ENCODE measurements at regions not wholly inside any gene's neighbourhood (a gene's known extent, or its start where the extent isn't known, plus 50 kb on each side); places are given as distances from the start of the nearest gene placed in this dataset.

DNA sequence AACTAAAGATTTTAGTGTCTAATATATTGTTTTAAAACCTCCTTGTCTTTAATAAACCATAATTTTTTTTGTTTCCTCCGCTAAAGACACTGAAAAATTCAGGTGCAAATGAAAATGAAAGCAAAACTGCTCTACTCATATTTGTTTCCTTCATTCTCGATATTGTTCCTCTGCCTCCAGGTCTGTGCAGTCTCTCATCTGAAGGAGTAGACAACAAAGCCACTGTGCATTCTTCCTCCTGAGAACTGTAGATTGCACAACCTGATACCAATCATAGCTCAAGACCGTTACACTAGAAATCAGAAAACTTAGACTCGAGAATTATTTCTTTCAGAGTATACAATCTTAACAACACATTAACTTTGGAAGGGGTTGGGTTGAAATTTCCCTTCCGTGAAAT is 373.1 kb upstream of the CXADR start:
- WGBS, 2 experiments = 96 to 98% methylated on average over 3 to 5 of the region's 5 CpGs
- H3K27ac ChIP-seq (ENCODE audit: insufficient read depth, low read depth, low read length, poor library complexity, severe bottlenecking) = no peak overlapping the region
- H3K4me1 ChIP-seq (ENCODE audit: control insufficient read depth, insufficient read depth, low read length) = no peaks in the 10 kb centered on the region
- H3K9me3 ChIP-seq (ENCODE audit: control insufficient read depth, low read length) = no peaks in the 10 kb centered on the region
- no peaks in the 10 kb centered on the region for H3K36me3 ChIP-seq (ENCODE audit: control insufficient read depth, insufficient read depth, low read length)
- H3K27me3 ChIP-seq (ENCODE audit: control insufficient read depth, insufficient read depth, low read length, poor library complexity, severe bottlenecking) = no peaks in the 10 kb centered on the region
- no peak overlapping the region for H3K4me3 ChIP-seq (ENCODE audit: insufficient read depth, low read depth, low read length)

GRCh38 chr21:17146426-17146825 is 366.4 kb upstream of the CXADR start:
- Histone ChIP-seq H3K9me3 (ENCODE audit: control insufficient read depth, low read length) (no peaks in the 10 kb centered on the region), H3K4me1 (ENCODE audit: control insufficient read depth, insufficient read depth, low read length) (no peaks in the 10 kb centered on the region), H3K36me3 (ENCODE audit: control insufficient read depth, insufficient read depth, low read length) (no peaks in the 10 kb centered on the region), H3K4me3 (ENCODE audit: insufficient read depth, low read depth, low read length) (no peak overlapping the region), H3K27me3 (ENCODE audit: control insufficient read depth, insufficient read depth, low read length, poor library complexity, severe bottlenecking) (no peaks in the 10 kb centered on the region), H3K27ac (ENCODE audit: insufficient read depth, low read depth, low read length, poor library complexity, severe bottlenecking) (no peak overlapping the region)
- 68 to 88% methylated on average over 5 of the region's 5 CpGs for WGBS, 2 experiments

DNA sequence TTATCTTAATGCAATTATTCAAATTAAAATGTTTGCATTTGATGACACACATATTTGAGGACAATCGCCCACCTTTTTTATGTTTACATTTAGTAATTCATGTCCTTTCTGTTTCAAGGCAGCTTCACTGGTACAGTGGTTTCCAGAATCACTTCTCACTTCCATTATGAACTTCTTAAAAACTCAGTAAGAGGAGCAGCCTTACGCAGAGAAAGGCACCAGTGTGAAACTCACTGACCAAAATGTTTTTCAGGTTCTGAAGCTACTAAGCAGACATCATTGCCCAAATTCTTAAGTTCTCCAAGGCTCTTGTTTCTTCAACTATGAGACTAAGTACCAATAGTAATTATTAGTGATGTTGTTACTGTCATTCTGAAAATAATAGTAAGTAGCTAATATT is 353.1 kb upstream of the CXADR start:
- Histone ChIP-seq H3K27ac (ENCODE audit: insufficient read depth, low read depth, low read length, poor library complexity, severe bottlenecking) (no peak overlapping the region), H3K4me1 (ENCODE audit: control insufficient read depth, insufficient read depth, low read length) (no peaks in the 10 kb centered on the region), H3K27me3 (ENCODE audit: control insufficient read depth, insufficient read depth, low read length, poor library complexity, severe bottlenecking) (no peaks in the 10 kb centered on the region), H3K36me3 (ENCODE audit: control insufficient read depth, insufficient read depth, low read length) (no peaks in the 10 kb centered on the region), H3K4me3 (ENCODE audit: insufficient read depth, low read depth, low read length) (no peak overlapping the region), H3K9me3 (ENCODE audit: control insufficient read depth, low read length) (no peaks in the 10 kb centered on the region)
- 94 to 96% methylated on average over 2 of the region's 2 CpGs for WGBS, 2 experiments

DNA sequence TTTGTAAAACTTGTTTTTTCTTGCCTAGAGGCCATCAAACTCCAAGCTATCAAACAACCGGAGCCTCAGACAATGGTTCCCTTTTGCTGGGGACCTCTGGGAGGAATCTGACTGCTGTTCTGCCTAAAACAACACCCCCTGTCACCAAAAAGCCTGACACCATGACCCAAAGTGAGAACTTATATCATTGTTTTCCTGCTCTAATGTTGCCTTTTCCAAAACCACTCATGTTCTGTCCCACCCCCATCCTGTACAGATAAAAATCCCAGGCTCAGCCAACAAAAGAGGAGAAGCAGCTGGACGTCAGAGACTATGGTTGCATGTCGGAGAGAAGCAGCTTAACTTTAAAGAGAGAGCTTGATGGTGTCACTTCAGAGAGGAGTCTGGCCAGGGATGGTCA is 327.2 kb upstream of the CXADR start:
- Histone ChIP-seq H3K4me3 (ENCODE audit: insufficient read depth, low read depth, low read length) (no peak overlapping the region), H3K4me1 (ENCODE audit: control insufficient read depth, insufficient read depth, low read length) (no peaks in the 10 kb centered on the region), H3K36me3 (ENCODE audit: control insufficient read depth, insufficient read depth, low read length) (no peaks in the 10 kb centered on the region), H3K27me3 (ENCODE audit: control insufficient read depth, insufficient read depth, low read length, poor library complexity, severe bottlenecking) (no peaks in the 10 kb centered on the region), H3K27ac (ENCODE audit: insufficient read depth, low read depth, low read length, poor library complexity, severe bottlenecking) (no peak overlapping the region), H3K9me3 (ENCODE audit: control insufficient read depth, low read length) (no peaks in the 10 kb centered on the region)
- 85 to 92% methylated on average over 2 to 3 of the region's 3 CpGs for WGBS, 2 experiments

DNA sequence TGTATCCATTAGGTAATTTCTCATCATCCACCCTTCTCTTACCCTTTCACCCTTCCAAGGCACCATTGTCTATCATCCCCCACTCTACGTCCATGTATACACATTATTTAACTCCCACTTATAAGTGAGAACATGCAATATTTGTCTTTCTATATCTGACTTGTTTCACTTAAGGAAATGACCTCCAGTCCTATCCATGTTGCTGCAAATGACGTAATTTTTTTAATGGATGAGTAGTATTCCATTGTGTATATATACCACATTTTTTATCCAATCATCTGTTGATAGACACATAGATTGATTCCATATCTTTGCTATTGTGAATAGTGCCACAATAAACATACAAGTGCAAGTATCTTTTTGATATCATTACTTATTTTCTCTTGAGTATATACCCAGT is 322.9 kb upstream of the CXADR start:
- Histone ChIP-seq H3K4me3 (ENCODE audit: insufficient read depth, low read depth, low read length) (no peak overlapping the region), H3K27me3 (ENCODE audit: control insufficient read depth, insufficient read depth, low read length, poor library complexity, severe bottlenecking) (no peaks in the 10 kb centered on the region), H3K36me3 (ENCODE audit: control insufficient read depth, insufficient read depth, low read length) (no peaks in the 10 kb centered on the region), H3K9me3 (ENCODE audit: control insufficient read depth, low read length) (no peaks in the 10 kb centered on the region), H3K27ac (ENCODE audit: insufficient read depth, low read depth, low read length, poor library complexity, severe bottlenecking) (no peak overlapping the region), H3K4me1 (ENCODE audit: control insufficient read depth, insufficient read depth, low read length) (no peaks in the 10 kb centered on the region)
- WGBS, 2 experiments = 90 to 93% methylated on average over 1 of the region's 2 CpGs

GRCh38 chr21:17191346-17191993 is 321.4 kb upstream of the CXADR start:
- no peak overlapping the region for H3K4me3 ChIP-seq (ENCODE audit: insufficient read depth, low read depth, low read length)
- no peaks in the 10 kb centered on the region for H3K9me3 ChIP-seq (ENCODE audit: control insufficient read depth, low read length)
- no peaks in the 10 kb centered on the region for H3K4me1 ChIP-seq (ENCODE audit: control insufficient read depth, insufficient read depth, low read length)
- no peak overlapping the region for H3K27ac ChIP-seq (ENCODE audit: insufficient read depth, low read depth, low read length, poor library complexity, severe bottlenecking)
- H3K36me3 ChIP-seq (ENCODE audit: control insufficient read depth, insufficient read depth, low read length) = no peaks in the 10 kb centered on the region
- WGBS, 2 experiments = 93 to 94% methylated on average over 1 of the region's 1 CpG
- no peaks in the 10 kb centered on the region for H3K27me3 ChIP-seq (ENCODE audit: control insufficient read depth, insufficient read depth, low read length, poor library complexity, severe bottlenecking)

GRCh38 chr21:17195351-17195750 is 317.5 kb upstream of the CXADR start:
- no peaks in the 10 kb centered on the region for H3K4me1 ChIP-seq (ENCODE audit: control insufficient read depth, insufficient read depth, low read length)
- WGBS, 2 experiments = 69 to 83% methylated on average over 1 of the region's 1 CpG
- no peaks in the 10 kb centered on the region for H3K36me3 ChIP-seq (ENCODE audit: control insufficient read depth, insufficient read depth, low read length)
- no peaks in the 10 kb centered on the region for H3K9me3 ChIP-seq (ENCODE audit: control insufficient read depth, low read length)
- H3K4me3 ChIP-seq (ENCODE audit: insufficient read depth, low read depth, low read length) = no peak overlapping the region
- no peak overlapping the region for H3K27ac ChIP-seq (ENCODE audit: insufficient read depth, low read depth, low read length, poor library complexity, severe bottlenecking)
- no peaks in the 10 kb centered on the region for H3K27me3 ChIP-seq (ENCODE audit: control insufficient read depth, insufficient read depth, low read length, poor library complexity, severe bottlenecking)

DNA sequence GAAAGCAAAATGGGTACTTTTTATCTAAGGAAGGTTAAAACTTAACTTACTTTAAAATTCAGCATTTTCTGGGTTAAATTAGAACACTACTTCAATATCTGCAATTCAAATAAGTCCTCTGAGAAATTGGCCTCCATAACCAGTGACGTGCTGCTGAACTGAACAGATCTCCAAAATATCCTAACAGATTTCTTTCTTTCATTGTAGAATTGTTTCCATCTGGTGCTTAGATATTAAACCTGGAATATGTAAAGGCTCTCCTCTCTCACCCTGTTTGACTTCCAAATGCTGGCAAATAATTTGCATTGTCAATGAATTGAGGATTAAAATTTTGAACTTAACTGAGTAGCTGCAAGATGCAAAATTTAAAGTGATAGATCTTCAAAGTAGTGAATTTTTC is 316.9 kb upstream of the CXADR start:
- WGBS, 2 experiments = 88 to 90% methylated on average over 1 of the region's 1 CpG
- Histone ChIP-seq H3K9me3 (ENCODE audit: control insufficient read depth, low read length) (no peaks in the 10 kb centered on the region), H3K4me1 (ENCODE audit: control insufficient read depth, insufficient read depth, low read length) (no peaks in the 10 kb centered on the region), H3K27ac (ENCODE audit: insufficient read depth, low read depth, low read length, poor library complexity, severe bottlenecking) (no peak overlapping the region), H3K4me3 (ENCODE audit: insufficient read depth, low read depth, low read length) (no peak overlapping the region), H3K36me3 (ENCODE audit: control insufficient read depth, insufficient read depth, low read length) (no peaks in the 10 kb centered on the region), H3K27me3 (ENCODE audit: control insufficient read depth, insufficient read depth, low read length, poor library complexity, severe bottlenecking) (no peaks in the 10 kb centered on the region)

GRCh38 chr21:17196623-17197022 is 316.2 kb upstream of the CXADR start:
- Histone ChIP-seq H3K9me3 (ENCODE audit: control insufficient read depth, low read length) (no peaks in the 10 kb centered on the region), H3K27ac (ENCODE audit: insufficient read depth, low read depth, low read length, poor library complexity, severe bottlenecking) (no peak overlapping the region), H3K4me3 (ENCODE audit: insufficient read depth, low read depth, low read length) (no peak overlapping the region), H3K4me1 (ENCODE audit: control insufficient read depth, insufficient read depth, low read length) (no peaks in the 10 kb centered on the region), H3K27me3 (ENCODE audit: control insufficient read depth, insufficient read depth, low read length, poor library complexity, severe bottlenecking) (no peaks in the 10 kb centered on the region), H3K36me3 (ENCODE audit: control insufficient read depth, insufficient read depth, low read length) (no peaks in the 10 kb centered on the region)
- 89 to 94% methylated on average over 2 of the region's 2 CpGs for WGBS, 2 experiments

DNA sequence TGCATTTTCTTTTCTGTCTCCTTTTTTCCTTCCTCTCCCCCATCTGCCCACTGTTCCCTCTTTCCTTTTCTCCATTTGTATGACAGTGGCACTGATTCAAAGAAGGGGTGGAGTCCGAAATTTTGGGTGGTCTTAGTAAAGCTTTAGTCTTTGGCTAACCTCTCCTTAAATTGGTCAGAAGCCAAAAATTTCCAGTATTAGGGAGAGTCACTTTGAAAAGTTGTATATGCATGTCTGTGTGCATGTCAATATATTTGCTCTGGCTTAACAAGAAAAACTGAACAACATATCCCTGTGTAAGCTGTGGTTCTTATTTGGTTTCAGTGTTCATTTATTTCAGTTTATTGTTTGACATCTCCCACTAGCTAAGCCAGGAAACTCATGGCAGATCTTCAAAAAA is 314.8 kb upstream of the CXADR start:
- no peaks in the 10 kb centered on the region for H3K4me1 ChIP-seq (ENCODE audit: control insufficient read depth, insufficient read depth, low read length)
- H3K9me3 ChIP-seq (ENCODE audit: control insufficient read depth, low read length) = no peaks in the 10 kb centered on the region
- H3K36me3 ChIP-seq (ENCODE audit: control insufficient read depth, insufficient read depth, low read length) = no peaks in the 10 kb centered on the region
- no peak overlapping the region for H3K4me3 ChIP-seq (ENCODE audit: insufficient read depth, low read depth, low read length)
- WGBS, 2 experiments = 75 to 95% methylated on average over 1 of the region's 1 CpG
- H3K27me3 ChIP-seq (ENCODE audit: control insufficient read depth, insufficient read depth, low read length, poor library complexity, severe bottlenecking) = no peaks in the 10 kb centered on the region
- no peak overlapping the region for H3K27ac ChIP-seq (ENCODE audit: insufficient read depth, low read depth, low read length, poor library complexity, severe bottlenecking)

GRCh38 chr21:17200250-17200649 is 312.6 kb upstream of the CXADR start:
- Histone ChIP-seq H3K4me3 (ENCODE audit: insufficient read depth, low read depth, low read length) (no peak overlapping the region), H3K4me1 (ENCODE audit: control insufficient read depth, insufficient read depth, low read length) (no peaks in the 10 kb centered on the region), H3K27me3 (ENCODE audit: control insufficient read depth, insufficient read depth, low read length, poor library complexity, severe bottlenecking) (no peaks in the 10 kb centered on the region), H3K27ac (ENCODE audit: insufficient read depth, low read depth, low read length, poor library complexity, severe bottlenecking) (no peak overlapping the region), H3K9me3 (ENCODE audit: control insufficient read depth, low read length) (no peaks in the 10 kb centered on the region), H3K36me3 (ENCODE audit: control insufficient read depth, insufficient read depth, low read length) (no peaks in the 10 kb centered on the region)
- WGBS, 2 experiments = 91 to 93% methylated on average over 1 of the region's 2 CpGs

Measured in ectodermal cell (in vitro differentiated cells).